Fibroblast of skin of scalp (primary cell): ENCODE measurements at regions not wholly inside any gene's neighbourhood (a gene's known extent, or its start where the extent isn't known, plus 50 kb on each side); places are given as distances from the start of the nearest gene placed in this dataset.
"Not testable (repeated sequence)": the region's sequence is repeated elsewhere in the genome, so short reads cannot be mapped to it uniquely, and the experiment has no call there.

Source experiments
- DNase-seq: peaks from one replicate; pipeline ENCODE4 v3.0.0-alpha.2; 2013

GRCh38 chr10:18875477-18875876, 173.1 kb upstream of the MALRD1 start:
- DNase-seq, result no peak

- DNase-seq, result no peak
Observed at GRCh38 chr10:18879284-18879683, 169.3 kb upstream of the MALRD1 start.

- DNase-seq, result no peak
Observed at GRCh38 chr10:18880530-18880929, 168.1 kb upstream of the MALRD1 start.

- no peak for DNase-seq
Observed at GRCh38 chr10:18886102-18886501, 162.5 kb upstream of the MALRD1 start.

GRCh38 chr10:18906636-18907035, 142.0 kb upstream of the MALRD1 start:
- DNase-seq, result no peak

- not testable (repeated sequence) for DNase-seq
Observed at GRCh38 chr10:18917431-18917830, 131.2 kb upstream of the MALRD1 start.

- DNase-seq, result peak; percentile 61
Observed at GRCh38 chr10:18918532-18918931, 130.1 kb upstream of the MALRD1 start.

- no peak for DNase-seq
Observed at GRCh38 chr10:18949391-18949790, 99.2 kb upstream of the MALRD1 start.

- DNase-seq, result not testable (repeated sequence)
Observed at GRCh38 chr10:18951072-18951823, 97.4 kb upstream of the MALRD1 start.

GRCh38 chr10:18955061-18955460, 93.5 kb upstream of the MALRD1 start:
- no peak for DNase-seq

GRCh38 chr10:18959369-18959768, 89.2 kb upstream of the MALRD1 start:
- no peak for DNase-seq

GRCh38 chr10:18960466-18961079, 88.0 kb upstream of the MALRD1 start:
- DNase-seq, result no peak

GRCh38 chr10:18968159-18968558, 80.4 kb upstream of the MALRD1 start:
- no peak for DNase-seq

- no peak for DNase-seq
Observed at GRCh38 chr10:18976696-18977251, 71.8 kb upstream of the MALRD1 start.

GRCh38 chr10:18980089-18980629, 68.4 kb upstream of the MALRD1 start:
- no peak for DNase-seq

- DNase-seq, result no peak
Observed at GRCh38 chr10:18984531-18984930, 64.1 kb upstream of the MALRD1 start.

GRCh38 chr10:18988338-18988737, 60.3 kb upstream of the MALRD1 start:
- DNase-seq, result no peak
